SU-DHL-6 (cell line): ENCODE measurements at regions not wholly inside any gene's neighbourhood (a gene's known extent, or its start where the extent isn't known, plus 50 kb on each side); places are given as distances from the start of the nearest gene placed in this dataset.

Experiments
- EZH2phosphoT487 ChIP-seq: fragments of 200-600 bp; sonication (generic), shearing (Covaris generic); conservative IDR thresholded peaks from 2 replicates; pipeline ENCODE4 v1.6.1; 2018; ENCODE audit warnings: mild to moderate bottlenecking, antibody characterized with exemption, low read length, moderate library complexity, mixed read lengths
- TF ChIP-seq, protein P1 (sequence below): fragments of 200-600 bp; sonication (generic); IDR thresholded peaks from one replicate; pipeline ENCODE4 v1.5.1; 2017; ENCODE audit warnings: antibody characterized with exemption, mild to moderate bottlenecking, low read length, moderate library complexity; ENCODE audit not compliant: insufficient read depth, poor library complexity, severe bottlenecking

DNA sequence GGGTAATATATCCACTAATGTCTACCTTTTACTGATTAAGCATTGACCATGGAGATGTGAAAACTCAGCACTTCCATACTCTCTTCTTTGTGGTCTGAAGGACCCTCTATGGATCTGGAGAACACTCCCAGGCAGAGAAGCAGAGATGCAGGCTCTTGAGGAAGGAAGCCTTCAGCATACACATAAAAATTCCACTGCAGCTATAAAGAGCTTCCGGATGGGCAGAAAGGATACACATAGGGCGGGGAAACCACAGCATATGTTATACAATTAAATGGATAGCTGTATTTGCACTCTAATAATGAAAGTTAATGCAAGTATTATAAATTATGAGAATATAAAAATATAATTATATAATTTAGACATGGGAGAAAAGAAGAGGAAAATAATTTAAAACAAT, 1258.2 kb upstream of the ALCAM start:
- TF ChIP-seq, protein P1, sequence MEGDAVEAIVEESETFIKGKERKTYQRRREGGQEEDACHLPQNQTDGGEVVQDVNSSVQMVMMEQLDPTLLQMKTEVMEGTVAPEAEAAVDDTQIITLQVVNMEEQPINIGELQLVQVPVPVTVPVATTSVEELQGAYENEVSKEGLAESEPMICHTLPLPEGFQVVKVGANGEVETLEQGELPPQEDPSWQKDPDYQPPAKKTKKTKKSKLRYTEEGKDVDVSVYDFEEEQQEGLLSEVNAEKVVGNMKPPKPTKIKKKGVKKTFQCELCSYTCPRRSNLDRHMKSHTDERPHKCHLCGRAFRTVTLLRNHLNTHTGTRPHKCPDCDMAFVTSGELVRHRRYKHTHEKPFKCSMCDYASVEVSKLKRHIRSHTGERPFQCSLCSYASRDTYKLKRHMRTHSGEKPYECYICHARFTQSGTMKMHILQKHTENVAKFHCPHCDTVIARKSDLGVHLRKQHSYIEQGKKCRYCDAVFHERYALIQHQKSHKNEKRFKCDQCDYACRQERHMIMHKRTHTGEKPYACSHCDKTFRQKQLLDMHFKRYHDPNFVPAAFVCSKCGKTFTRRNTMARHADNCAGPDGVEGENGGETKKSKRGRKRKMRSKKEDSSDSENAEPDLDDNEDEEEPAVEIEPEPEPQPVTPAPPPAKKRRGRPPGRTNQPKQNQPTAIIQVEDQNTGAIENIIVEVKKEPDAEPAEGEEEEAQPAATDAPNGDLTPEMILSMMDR: no peak
- no peak for TF ChIP-seq EZH2phosphoT487
